HEK293T (cell line): ENCODE measurements at regions not wholly inside any gene's neighbourhood (a gene's known extent, or its start where the extent isn't known, plus 50 kb on each side); places are given as distances from the start of the nearest gene placed in this dataset.

Source experiments
- BHLHE40 ChIP-seq: fragments of 450-650 bp; IDR thresholded peaks from 2 replicates; pipeline ENCODE4 v1.6.1; 2016; ENCODE audit warnings: mild to moderate bottlenecking, moderate library complexity, borderline replicate concordance
- FOXM1 ChIP-seq: fragments of 450-650 bp; IDR thresholded peaks from 2 replicates; pipeline ENCODE4 v1.6.1; 2017; ENCODE audit warnings: mild to moderate bottlenecking, borderline replicate concordance
- LEF1 ChIP-seq: fragments of 450-650 bp; IDR thresholded peaks from 2 replicates; pipeline ENCODE4 v1.6.1; 2017; ENCODE audit warnings: mild to moderate bottlenecking, borderline replicate concordance
- SP1 ChIP-seq: fragments of 450-650 bp; IDR thresholded peaks from 2 replicates; pipeline ENCODE4 v1.6.1; 2017
- SUZ12 ChIP-seq: fragments of 450-650 bp; IDR thresholded peaks from 2 replicates; pipeline ENCODE4 v1.6.1; 2016; ENCODE audit warnings: mild to moderate bottlenecking
- TARDBP ChIP-seq: fragments of 450-650 bp; IDR thresholded peaks from 2 replicates; pipeline ENCODE4 v1.6.1; 2016
- ZNF384 ChIP-seq: fragments of 450-650 bp; IDR thresholded peaks from 2 replicates; pipeline ENCODE4 v1.6.1; 2016
- TF ChIP-seq, protein P1 (sequence below): fragments of 450-650 bp; IDR thresholded peaks from 2 replicates; pipeline ENCODE4 v1.6.1; 2016

DNA sequence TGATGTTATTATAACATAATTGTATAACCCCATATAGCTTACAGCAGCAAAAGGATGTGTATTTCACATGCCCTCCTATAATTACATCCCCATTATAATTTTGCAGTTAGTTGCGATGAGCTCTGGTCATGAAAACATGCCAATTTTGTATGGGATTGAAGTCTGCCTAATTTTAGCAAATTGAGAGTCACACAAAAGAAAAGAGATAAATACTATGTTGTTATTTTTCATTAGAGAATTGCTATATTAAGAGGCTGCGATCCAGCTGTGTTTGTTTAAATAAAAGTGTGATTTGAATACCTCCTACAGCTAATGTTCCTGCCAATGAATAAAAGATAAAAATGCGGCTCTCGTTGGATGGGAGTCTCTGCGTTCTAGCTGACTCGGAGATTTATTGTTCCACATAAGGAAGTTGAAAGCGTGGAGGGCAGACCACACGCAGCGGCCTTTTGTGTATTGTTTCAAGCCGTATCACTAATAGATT is 461.0 kb upstream of the NFIA start:
- TF ChIP-seq SP1 (no peak), LEF1 (no peak), TARDBP (no peak), ZNF384 (no peak), FOXM1 (no peak), BHLHE40 (no peak), SUZ12 (no peak)
- TF ChIP-seq, protein P1, sequence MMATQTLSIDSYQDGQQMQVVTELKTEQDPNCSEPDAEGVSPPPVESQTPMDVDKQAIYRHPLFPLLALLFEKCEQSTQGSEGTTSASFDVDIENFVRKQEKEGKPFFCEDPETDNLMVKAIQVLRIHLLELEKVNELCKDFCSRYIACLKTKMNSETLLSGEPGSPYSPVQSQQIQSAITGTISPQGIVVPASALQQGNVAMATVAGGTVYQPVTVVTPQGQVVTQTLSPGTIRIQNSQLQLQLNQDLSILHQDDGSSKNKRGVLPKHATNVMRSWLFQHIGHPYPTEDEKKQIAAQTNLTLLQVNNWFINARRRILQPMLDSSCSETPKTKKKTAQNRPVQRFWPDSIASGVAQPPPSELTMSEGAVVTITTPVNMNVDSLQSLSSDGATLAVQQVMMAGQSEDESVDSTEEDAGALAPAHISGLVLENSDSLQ: peak; percentile 60
